ENCODE measurements at regions not wholly inside any gene's neighbourhood (a gene's known extent, or its start where the extent isn't known, plus 50 kb on each side); places are given as distances from the start of the nearest gene placed in this dataset.
"Not testable (repeated sequence)": the region's sequence is repeated elsewhere in the genome, so short reads cannot be mapped to it uniquely, and the experiment has no call there.

GRCh38 chr17:72385475-72385874 lies 264.7 kb downstream of the SOX9 start:
- TF ChIP-seq CTCF (IDR thresholded peaks at IDR 0.05; ENCODE audit: unreplicated experiment) = no peak
- H3K27me3 Mint-ChIP-seq (ENCODE audit: unreplicated experiment) = no peaks in the 10 kb centered on the region
- no peaks in the 10 kb centered on the region for H3K4me1 Mint-ChIP-seq (ENCODE audit: unreplicated experiment)
- H3K4me3 Mint-ChIP-seq (ENCODE audit: unreplicated experiment) = no peak overlapping the region
- no peak for DNase-seq (ENCODE audit: low spot score)
- no peaks in the 10 kb centered on the region for H3K36me3 Mint-ChIP-seq (ENCODE audit: low read depth, unreplicated experiment)
- no peaks in the 10 kb centered on the region for H3K9me3 Mint-ChIP-seq (ENCODE audit: unreplicated experiment)
- H3K27ac Mint-ChIP-seq (ENCODE audit: unreplicated experiment) = no peak overlapping the region

- not testable (repeated sequence) for H3K36me3 Mint-ChIP-seq (ENCODE audit: low read depth, unreplicated experiment); H3K4me3 Mint-ChIP-seq (ENCODE audit: unreplicated experiment); H3K4me1 Mint-ChIP-seq (ENCODE audit: unreplicated experiment); H3K9me3 Mint-ChIP-seq (ENCODE audit: unreplicated experiment); H3K27ac Mint-ChIP-seq (ENCODE audit: unreplicated experiment); H3K27me3 Mint-ChIP-seq (ENCODE audit: unreplicated experiment); DNase-seq (ENCODE audit: low spot score)
Measured at GRCh38 chr17:72386173-72386572, 265.4 kb downstream of the SOX9 start.

GRCh38 chr17:72386619-72387237 lies 265.9 kb downstream of the SOX9 start:
- Mint-ChIP-seq H3K36me3 (ENCODE audit: low read depth, unreplicated experiment) (no peaks in the 10 kb centered on the region), H3K4me1 (ENCODE audit: unreplicated experiment) (no peaks in the 10 kb centered on the region), H3K27ac (ENCODE audit: unreplicated experiment) (no peak overlapping the region), H3K9me3 (ENCODE audit: unreplicated experiment) (no peaks in the 10 kb centered on the region), H3K4me3 (ENCODE audit: unreplicated experiment) (no peak overlapping the region), H3K27me3 (ENCODE audit: unreplicated experiment) (no peaks in the 10 kb centered on the region)
- TF ChIP-seq CTCF (IDR thresholded peaks at IDR 0.05; ENCODE audit: unreplicated experiment) = no peak
- DNase-seq (ENCODE audit: low spot score) = no peak

GRCh38 chr17:72387487-72387886 lies 266.7 kb downstream of the SOX9 start:
- no peak for TF ChIP-seq CTCF (IDR thresholded peaks at IDR 0.05; ENCODE audit: unreplicated experiment)
- H3K27me3 Mint-ChIP-seq (ENCODE audit: unreplicated experiment) = no peaks in the 10 kb centered on the region
- no peak overlapping the region for H3K4me3 Mint-ChIP-seq (ENCODE audit: unreplicated experiment)
- no peak for DNase-seq (ENCODE audit: low spot score)
- H3K27ac Mint-ChIP-seq (ENCODE audit: unreplicated experiment) = no peak overlapping the region
- no peaks in the 10 kb centered on the region for H3K9me3 Mint-ChIP-seq (ENCODE audit: unreplicated experiment)
- no peaks in the 10 kb centered on the region for H3K4me1 Mint-ChIP-seq (ENCODE audit: unreplicated experiment)
- no peaks in the 10 kb centered on the region for H3K36me3 Mint-ChIP-seq (ENCODE audit: low read depth, unreplicated experiment)

GRCh38 chr17:72387969-72388368 lies 267.1 kb downstream of the SOX9 start:
- no peaks in the 10 kb centered on the region for H3K9me3 Mint-ChIP-seq (ENCODE audit: unreplicated experiment)
- no peak overlapping the region for H3K27ac Mint-ChIP-seq (ENCODE audit: unreplicated experiment)
- no peak for DNase-seq (ENCODE audit: low spot score)
- H3K36me3 Mint-ChIP-seq (ENCODE audit: low read depth, unreplicated experiment) = no peaks in the 10 kb centered on the region
- H3K4me1 Mint-ChIP-seq (ENCODE audit: unreplicated experiment) = no peaks in the 10 kb centered on the region
- no peak for TF ChIP-seq CTCF (IDR thresholded peaks at IDR 0.05; ENCODE audit: unreplicated experiment)
- no peak overlapping the region for H3K4me3 Mint-ChIP-seq (ENCODE audit: unreplicated experiment)
- no peaks in the 10 kb centered on the region for H3K27me3 Mint-ChIP-seq (ENCODE audit: unreplicated experiment)
